SKM-1 treated with dmso at 0.1 percent for 144 hours (cell line): ENCODE measurements at regions not wholly inside any gene's neighbourhood (a gene's known extent, or its start where the extent isn't known, plus 50 kb on each side); places are given as distances from the start of the nearest gene placed in this dataset.

ENCODE experiments used
- DNase-seq: peaks from one replicate; lab custom pipeline; 2025; ENCODE audit not compliant: unreplicated experiment; lab: John Stamatoyannopoulos, UW

DNA sequence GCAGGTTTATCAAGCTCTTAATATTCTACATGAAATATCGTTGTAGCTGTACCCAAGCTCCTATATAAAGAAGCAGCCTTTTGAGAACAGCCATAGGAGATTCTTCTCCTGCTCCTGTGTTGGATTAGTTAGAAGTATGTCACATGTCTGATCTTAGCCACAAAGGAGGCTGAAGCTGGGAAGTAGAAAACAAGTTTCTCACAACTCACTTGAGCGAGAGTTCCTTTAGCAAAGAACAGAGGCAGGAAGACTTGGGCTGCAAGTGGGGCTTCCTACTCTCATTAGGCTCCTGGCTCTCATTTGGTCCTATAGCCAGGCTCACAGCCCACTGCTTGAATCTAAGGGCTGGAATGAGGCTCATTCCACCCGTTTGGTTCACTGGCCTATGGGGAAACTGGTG lies 281.9 kb downstream of the BTG1 start:
- no peak for DNase-seq

DNA sequence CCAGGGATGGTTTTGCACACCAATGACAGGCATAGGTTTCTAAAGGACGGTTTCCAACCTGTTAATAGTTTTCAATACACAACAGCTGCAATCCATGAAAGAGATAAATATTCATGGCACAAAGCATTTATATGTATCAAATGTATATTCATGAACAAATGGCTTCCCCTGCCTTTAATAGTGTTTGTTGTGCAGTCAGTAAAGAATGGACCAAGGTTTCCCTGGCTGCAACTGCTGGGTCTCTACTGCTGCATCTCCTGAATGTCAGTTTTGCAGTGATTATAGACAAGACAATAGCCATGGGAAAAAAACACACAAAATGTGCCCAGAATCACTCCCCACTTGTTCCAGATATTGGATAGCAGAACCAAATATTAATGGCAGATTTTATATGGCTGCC lies 284.1 kb downstream of the BTG1 start:
- no peak for DNase-seq

DNA sequence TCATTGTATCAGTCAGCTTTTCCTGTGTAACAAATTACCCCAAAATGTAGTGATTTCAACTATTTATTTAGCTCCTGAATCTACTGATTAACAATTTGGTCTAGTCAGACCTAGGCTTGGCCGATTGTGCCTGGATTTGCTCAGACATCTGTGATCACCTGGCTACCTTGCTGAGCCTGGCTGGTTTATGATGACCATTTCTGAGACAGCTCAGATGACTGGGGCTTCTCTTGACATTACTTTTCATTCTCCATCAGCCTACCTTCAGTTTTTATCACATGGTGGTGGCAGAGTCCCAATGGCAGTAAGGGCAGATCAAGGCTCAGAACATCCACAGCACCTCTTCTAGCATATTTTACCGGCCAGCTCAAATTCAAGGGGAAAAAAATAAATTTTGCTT lies 286.3 kb downstream of the BTG1 start:
- no peak for DNase-seq

DNA sequence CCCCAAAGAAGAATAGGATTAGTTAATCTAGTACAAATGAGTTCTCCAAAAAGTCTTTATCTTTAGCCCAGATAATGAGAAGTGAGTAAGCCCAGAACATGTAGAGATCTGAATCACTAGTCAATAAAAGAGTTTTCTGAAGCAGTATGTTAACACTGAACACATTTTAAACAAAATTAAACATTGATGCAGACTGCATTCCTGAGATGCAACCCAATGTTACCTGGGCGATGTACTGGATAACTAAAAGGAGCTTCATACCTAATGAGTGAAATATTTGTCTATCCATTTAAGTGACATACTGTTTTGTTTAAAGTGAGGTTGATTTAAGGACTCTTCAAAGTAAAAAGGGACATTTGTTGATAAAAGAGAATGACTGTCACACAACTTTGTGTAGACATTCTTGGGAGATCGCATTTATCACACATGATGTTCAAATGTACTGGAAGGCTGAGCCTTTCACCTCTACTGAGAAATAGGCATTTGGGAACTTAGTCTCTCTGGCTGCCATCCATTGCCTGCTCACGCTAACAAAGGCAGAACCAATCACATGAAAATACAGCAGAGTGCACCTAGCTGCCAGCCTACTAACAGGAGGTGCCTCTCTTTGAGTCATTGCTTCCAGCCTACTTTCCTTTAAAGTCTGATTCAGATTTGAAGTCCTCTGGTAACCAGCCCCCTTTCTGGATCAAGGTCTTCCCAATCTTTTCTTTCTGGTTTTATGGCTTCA lies 287.7 kb downstream of the BTG1 start:
- DNase-seq: no peak

DNA sequence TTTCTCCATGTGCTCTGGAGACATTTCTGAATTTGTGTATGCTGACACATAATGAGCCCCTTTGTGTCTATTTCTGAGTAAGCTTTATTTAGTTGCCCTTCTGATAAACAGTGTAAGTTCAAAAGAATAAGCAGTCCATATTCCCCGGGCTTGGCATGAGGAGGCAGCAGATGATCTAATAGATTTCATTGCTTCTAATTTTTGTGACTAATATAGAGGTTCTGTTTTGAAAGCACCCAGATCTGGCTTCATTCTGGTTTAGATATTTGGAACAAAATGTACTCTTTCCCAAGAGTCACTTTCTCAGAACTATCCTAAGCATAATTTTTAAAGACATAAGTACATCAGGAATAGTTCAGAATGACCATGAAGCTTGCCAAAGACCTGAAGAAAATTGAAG lies 290.9 kb downstream of the BTG1 start:
- DNase-seq: no peak

DNA sequence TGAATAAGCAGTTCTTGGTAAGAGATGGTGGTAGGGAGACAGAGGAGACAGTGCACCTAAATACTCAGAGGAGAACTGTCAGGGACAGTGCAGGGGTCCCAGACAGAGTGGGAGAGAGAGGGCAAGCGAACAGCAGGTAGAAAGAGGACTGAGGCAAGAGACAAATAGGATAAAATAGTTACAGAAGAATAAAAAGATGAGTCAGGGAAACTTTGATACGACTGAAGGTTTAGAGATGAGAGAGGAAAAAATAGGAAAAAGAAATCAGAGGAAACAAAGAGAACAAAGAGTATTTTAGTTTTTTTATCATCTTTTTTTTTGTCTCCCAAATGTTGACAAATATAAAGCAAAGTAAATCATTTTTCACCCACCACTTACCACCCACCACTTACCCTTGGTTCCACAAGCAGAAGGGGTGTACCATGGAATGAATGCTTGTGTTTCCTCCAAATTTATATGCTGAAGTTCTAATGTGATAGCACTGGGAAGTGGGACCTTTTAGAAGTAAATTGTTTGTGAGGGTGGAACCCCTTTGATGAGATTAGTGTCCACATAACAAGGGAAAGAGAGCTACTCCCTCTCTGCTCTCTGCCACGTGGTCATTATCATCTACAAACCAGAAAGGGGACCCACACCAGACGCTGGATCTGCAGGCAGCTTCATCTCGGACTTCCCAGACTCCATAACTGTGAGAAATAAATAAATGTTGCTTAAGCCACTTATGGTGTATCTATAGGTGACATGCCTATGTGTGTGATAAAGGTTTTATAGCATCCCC lies 292.1 kb downstream of the BTG1 start:
- DNase-seq: no peak

DNA sequence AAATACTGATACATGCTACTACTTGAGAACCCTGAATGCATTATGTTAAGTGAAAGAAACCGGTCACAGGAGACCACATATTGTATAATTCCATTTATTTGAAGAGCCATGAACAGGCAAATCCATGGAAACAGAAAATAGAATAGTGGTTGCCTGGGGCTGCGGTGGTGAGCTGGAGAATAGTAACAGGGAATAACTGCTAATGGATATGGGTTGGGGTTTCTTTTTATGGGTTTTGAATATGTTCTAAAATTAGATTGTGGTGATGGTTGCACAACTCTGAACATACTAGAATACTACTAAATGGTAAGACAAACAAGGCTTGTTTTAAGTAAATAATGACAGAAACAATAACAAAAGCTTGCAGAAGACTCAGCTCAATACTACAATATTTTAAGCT lies 293.0 kb downstream of the BTG1 start:
- no peak for DNase-seq

DNA sequence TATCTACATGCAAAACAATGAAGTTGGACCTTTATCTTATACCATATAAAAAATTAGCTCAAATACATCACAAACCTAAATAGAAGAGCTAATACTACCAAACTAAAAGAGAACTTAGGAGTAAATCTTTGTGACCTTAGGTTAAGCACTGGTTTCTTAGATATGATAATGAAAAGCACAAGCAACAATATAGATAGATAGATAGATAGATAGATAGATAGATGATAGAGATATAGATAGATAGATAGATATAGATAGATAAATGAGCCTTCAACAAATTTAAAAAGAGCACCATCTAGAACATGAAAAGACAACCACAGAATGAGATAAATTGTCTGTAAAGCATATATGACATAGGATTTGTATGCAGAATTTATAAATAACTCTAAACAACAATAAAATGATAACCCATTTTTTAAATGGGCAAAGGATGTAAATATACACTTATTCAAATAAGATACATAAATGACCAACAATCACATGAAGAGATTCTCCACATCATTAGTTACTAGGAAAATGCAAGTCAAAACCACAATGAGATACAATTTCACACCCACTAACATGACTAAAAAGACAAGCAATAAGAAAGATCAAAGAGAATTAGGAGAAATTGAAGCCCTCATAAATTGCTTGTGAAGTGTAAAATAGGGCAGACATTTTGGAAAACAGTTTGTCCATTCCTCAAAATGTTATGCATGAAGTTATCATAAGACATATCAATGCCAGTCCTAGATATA lies 293.7 kb downstream of the BTG1 start:
- no peak for DNase-seq

DNA sequence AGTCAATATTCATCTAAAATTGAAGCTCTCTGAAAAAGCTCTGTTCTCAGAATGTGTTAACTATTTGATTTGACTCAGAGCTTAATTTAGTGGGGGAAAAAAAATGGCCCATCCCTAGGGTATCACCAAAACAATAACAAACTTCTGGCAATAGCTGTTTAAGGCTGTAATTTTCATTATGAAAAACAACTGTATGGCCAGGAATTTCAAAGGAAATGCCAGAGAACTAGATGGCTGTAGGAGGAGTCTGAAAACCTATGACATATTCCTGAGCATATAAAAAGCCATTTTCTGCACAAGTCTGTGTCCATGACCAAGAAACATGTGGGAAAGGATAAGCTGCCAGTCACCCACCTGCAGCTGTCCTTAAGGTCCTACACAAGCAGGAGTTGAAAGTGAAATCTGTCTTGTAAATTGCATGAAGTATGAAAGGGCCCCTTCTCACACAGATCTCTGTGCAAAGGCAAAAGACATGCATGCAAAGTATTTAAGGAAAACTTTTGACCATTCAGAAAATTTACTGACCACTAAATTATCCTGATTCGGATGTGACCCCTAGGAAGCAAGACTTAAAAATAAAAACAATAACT lies 299.1 kb downstream of the BTG1 start:
- DNase-seq: no peak

DNA sequence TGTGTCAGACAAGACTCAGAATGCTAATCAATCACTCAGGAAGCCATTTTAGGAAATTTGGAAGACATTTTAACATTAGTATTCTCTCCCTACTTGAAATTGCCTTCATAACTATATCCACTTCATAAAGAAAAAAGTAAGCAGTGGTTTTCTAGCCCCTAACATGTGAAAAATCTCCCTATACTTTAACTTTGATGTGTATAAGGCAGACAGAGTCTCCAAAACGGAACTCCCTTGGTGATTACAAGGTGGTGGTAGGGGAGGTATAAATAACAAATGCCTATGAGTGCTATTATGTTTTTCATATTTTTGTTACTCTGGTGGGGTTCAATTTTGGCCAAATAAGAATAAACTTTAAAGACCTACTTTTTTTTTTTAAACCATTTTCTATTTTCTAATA lies 300.3 kb downstream of the BTG1 start:
- DNase-seq: no peak

DNA sequence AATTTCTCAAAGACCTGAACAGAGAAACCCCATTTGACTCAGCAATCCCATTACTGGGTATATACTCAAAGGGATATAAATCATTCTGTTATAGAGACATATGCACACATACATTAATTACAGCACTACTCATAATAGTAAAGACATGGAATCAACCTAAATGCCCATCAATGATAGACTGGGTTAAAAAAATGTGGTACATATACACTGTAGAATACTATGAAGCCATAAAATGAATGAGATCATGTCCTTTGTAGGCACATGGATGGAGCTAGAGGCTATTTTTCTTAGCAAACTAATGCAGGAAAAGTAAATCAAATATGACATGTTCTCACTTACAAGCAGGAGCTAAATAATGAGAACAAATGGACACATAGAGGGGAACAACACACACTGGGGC lies 303.8 kb downstream of the BTG1 start:
- no peak for DNase-seq

DNA sequence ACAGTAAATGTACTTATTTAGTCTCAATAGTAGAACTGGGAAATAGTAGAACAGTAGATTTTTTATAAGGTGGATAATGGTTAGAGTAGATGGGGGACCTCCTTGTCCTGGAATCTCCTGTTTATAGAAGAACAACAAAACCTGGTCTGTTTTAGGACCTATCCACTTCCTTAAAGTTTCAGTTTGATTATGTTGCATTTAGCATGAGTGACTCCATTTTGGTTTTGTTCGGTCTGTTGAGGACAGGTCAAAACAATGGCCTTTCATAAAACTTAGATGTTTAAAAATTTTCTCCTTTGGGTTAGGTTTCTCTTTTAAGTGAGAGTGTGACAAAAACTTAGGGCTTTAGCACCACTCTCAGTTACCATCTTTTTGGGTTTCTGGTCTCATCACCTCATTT lies 308.9 kb downstream of the BTG1 start:
- DNase-seq: no peak

DNA sequence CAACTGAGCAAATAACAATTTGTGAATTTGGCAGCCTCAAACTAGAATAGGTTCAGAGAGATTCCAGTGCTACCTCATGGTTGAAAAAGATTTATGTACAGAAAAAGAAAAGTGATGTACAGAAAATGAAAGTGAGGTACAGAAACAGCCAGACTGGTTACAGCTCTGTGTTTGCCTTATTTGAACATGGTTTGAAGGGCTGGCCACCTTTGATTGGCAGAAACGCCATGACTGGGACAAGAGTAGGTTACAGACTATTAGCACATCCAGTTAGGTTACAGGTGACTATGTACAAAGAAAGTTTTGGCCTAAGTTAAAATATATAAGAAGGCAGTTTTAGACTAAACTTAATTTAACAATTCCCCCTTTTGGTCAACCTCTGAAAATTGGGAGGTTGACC lies 309.4 kb downstream of the BTG1 start:
- DNase-seq: no peak

DNA sequence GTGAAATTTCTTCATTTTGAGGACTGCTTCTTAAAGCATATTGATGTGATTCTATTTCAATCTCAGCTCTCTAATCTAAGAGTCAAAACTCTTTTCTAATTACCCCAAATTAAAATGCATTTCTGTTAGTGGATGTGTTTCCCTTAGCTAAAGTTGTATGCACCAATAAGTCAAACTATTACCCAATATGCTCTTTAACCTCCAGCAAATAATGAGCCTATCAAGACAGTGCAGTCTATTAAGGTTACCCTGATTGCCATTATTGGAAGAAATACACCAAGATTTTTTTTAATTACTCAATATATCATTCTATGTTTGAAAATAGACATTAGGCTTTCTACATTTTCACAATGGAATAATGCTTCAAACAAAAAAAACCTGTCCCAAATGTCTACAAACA lies 310.0 kb downstream of the BTG1 start:
- DNase-seq: no peak

DNA sequence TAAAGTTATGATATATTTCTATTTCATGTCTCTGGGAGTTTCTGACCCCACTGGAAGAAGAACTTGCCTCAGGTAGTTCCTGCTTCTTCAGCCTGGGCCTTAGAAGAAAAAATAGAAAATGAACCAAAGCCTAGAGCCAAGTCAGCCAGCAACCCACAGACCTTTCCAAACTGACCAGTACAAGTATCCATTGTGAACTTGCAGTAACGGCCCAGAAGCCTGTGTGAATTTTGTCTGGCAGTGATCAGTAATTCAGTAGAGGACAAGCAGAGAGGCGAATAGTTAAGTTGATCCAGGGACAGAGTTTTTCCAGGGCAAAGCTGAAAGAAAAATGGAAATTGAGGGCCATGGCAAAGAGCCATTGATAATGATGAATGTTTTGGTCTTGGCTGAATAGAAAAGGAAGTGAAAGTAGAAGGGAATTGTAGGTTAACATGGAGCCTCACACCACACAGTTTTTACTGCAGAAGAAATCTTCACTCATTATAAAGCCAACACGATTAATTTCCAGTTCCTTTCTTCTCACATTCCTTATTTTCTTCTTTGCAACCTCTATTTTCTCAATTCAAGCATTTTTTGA lies 311.8 kb downstream of the BTG1 start:
- DNase-seq: no peak

DNA sequence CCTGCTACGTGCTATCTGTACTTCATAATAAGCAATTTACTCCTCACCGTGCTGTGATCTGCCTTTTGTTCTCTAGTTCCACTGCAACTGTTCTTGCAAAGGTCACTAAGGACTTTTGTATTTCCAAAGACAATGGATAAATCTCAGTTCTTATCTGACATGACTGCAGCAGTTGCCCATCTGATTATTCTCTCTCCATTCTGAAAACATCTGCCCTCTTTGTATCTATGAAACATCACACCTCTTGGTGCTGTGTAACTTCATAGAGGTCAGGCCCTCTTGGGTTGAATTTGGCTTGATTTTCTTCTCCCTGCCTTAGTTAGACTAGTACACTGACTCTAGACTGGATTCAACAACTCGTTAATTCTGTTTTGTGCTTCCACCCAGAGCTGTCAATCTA lies 319.6 kb downstream of the BTG1 start:
- no peak for DNase-seq

DNA sequence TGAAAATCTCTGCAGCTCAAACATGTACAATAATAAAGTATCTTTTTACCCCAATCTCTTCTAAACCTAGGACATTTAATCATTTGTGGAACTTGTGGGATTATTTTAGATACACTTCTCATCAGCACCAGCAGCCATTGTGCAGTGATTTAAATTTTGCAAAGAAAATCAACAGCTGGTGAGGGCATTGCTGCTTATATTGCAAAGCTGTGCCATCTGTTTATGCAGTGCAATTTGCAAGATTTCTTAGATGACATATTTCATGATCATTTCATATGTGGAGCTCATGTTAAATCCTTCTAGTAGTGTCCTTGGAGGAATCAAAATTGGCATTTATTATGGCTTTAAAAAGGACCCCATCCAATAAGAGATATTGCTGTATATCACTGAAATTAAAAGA lies 320.7 kb downstream of the BTG1 start:
- no peak for DNase-seq

DNA sequence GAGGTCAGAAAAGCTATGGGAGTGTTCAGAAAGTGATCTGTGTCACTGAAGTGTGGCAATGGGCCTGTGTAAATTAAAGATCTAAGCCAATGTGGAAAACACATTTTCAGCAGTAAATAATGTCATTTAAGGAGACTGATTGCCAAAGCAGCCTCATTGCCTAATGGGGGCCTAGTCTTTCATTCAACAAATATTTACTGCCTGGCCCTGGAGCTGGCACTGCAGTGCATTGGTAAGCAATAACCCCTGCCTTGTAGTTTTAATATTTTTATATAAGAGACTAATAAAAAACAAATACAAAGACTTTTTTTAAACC lies 326.6 kb downstream of the BTG1 start:
- no peak for DNase-seq

DNA sequence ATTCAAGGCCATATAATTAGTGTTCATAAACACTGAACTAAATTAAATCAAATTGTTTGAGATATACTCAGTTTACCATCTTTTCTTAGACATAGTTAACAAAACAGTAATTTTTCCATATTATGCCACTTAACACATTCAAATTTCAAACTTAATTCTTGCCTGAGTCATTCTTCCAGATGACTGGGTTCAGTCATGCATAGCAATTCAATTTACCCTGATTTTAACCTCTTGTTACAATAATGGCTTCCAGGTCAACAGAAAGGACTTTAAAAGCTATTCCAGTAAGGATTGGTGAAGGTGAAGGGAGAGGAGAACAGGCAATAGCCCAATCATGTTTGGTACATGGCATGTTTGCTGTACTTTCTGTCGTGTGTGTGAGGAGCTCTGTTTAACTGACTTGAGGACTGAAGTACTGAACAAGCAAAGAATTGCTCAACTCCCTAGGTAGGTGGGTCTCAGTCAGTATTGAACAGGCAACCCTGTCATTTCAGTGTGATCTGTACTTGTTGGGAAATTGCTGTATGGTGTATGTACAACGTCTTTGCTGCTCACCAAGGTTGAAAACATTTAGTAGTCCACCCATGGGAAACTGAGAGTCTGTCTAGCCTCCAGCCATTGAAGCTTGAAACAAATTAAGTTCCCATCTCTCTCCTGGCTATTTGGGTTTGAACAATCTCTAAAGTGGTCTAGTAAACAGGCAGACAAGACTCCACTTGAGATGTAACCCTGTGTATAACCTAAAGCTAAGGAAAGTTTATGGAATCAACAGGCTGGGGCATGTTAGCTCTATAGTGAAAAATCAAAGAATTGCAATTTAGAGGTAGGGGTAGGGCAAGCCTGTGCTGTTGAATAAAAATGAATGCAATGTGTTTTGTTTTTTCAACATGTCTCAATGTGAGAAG lies 327.2 kb downstream of the BTG1 start:
- DNase-seq: no peak

DNA sequence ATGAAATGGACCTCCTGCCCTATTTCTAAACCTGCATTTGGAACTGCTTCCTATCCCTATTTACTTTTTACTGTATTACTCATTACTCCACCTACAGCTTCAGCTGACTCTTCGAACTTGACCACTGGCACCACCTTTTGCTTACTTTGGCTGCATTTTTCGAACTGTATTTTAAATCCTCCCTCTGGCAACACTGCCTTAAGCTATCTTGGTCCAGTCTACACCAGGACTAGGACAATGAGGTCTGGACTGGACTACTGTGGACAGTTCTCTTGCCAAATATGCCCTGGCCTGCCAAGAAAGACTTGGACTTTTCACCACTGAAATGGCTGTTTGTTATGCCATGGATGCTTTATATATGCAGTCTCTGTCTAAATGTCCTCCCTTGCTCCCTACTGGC lies 328.1 kb downstream of the BTG1 start:
- DNase-seq: no peak

DNA sequence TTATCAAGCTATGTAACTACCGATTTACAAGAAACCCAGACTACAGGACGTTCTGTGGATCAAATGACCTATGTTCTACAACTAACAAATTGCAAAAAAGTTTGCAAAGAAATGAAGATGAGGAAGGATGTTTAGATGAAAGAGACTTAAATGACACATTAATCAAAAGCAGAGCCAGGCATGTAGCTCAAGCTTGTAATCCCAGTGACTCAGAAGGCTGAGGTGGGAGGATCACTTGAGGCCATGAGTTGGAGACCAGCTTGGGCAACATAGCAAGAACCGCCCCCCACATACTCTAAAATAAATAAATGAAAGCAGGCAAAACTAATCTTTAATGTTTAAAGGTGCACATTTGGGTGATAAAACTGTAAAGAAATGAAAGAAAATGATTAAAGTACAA lies 331.9 kb downstream of the BTG1 start:
- no peak for DNase-seq
